LNCaP clone FGC (cell line): ENCODE measurements at regions not wholly inside any gene's neighbourhood (a gene's known extent, or its start where the extent isn't known, plus 50 kb on each side); places are given as distances from the start of the nearest gene placed in this dataset.

Source experiments
- DNase-seq: peaks from one replicate; pipeline ENCODE4 v3.0.0-alpha.2; 2011; ENCODE audit warnings: low read depth
- H3K4me3 ChIP-seq: 2 replicates; pipeline ENCODE4 v1.5.1; 2011; ENCODE audit warnings: mild to moderate bottlenecking, low read depth, low read length, control low read depth
- TF ChIP-seq, protein P1 (sequence below): IDR thresholded peaks from 2 replicates; pipeline ENCODE4 v1.5.1; 2012; ENCODE audit warnings: mild to moderate bottlenecking; ENCODE audit not compliant: control insufficient read depth, insufficient read depth; ENCODE audit errors: extremely low read depth

DNA sequence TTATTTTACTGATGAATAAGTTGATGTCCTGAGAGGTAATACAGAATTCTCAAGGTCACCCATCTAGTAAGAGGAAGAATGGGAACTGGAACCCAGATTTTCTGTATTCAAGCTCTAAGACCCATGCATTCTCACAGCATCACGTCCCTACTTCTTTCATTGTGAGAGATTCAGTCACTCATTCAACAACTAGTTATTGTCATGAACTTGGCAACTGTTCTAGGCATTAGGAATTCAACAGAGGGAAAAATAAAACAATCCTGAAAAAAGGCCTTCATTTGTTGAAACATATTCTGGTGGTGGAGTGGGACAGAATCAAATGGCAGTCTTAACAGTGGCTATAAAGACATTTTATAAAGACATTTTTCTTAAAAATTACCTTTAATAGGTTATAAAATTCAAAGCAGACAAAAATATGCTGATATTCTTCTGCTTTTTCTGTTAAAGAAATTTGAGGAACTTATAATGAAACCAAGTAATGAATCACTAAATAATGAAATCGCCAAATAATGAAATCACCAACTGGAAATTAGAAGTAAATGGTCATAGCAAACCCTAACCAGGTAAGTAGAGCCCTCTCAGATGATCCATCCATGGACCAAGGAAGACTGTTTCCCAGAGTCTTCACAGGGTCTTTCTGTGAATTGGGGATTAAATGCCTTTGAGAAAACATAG lies 136.5 kb upstream of the DPYD start:
- no peak overlapping the region for H3K4me3 ChIP-seq
- TF ChIP-seq, protein P1, sequence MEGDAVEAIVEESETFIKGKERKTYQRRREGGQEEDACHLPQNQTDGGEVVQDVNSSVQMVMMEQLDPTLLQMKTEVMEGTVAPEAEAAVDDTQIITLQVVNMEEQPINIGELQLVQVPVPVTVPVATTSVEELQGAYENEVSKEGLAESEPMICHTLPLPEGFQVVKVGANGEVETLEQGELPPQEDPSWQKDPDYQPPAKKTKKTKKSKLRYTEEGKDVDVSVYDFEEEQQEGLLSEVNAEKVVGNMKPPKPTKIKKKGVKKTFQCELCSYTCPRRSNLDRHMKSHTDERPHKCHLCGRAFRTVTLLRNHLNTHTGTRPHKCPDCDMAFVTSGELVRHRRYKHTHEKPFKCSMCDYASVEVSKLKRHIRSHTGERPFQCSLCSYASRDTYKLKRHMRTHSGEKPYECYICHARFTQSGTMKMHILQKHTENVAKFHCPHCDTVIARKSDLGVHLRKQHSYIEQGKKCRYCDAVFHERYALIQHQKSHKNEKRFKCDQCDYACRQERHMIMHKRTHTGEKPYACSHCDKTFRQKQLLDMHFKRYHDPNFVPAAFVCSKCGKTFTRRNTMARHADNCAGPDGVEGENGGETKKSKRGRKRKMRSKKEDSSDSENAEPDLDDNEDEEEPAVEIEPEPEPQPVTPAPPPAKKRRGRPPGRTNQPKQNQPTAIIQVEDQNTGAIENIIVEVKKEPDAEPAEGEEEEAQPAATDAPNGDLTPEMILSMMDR, result no peak
- no peak for DNase-seq

DNA sequence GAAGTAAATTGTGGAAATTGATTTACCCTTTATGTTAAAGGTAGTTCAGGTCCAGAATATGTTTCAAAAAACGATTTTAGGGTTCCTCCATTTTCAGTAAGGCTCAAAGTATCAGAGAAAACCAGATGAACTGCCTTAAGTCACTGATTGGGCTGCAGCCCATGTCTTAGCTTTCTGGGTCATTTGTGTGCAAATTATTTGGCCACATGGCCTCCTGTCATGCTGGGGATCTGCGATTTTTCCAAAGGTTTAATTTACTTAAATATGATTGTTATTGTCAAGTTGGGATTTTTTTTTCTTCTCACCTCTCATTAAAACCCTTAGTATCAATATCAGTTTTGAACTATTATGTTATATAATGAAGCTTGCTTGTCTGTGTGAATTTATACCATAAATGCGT lies 135.9 kb upstream of the DPYD start:
- no peak overlapping the region for H3K4me3 ChIP-seq
- DNase-seq, result no peak
- TF ChIP-seq, protein P1, result no peak

DNA sequence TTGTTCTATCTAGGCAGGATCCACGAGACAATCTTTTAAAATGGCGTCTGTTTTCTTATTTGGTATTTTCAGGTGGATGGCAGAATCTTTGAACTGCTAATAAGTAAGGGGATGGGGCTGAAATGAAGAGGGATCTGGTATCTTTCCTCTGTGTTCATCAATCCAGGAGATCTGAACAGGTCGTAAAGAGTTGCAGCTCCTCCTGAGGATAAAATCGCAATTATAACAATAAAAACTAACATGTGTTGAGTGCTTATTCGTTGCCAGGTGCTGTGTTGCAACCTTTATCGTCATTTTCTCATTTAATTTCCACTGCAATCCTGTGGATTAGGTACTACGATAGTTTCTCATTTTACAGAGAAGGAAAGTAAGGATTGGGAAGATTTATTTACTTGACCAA lies 134.6 kb upstream of the DPYD start:
- no peak for DNase-seq
- no peak overlapping the region for H3K4me3 ChIP-seq
- TF ChIP-seq, protein P1, result no peak

DNA sequence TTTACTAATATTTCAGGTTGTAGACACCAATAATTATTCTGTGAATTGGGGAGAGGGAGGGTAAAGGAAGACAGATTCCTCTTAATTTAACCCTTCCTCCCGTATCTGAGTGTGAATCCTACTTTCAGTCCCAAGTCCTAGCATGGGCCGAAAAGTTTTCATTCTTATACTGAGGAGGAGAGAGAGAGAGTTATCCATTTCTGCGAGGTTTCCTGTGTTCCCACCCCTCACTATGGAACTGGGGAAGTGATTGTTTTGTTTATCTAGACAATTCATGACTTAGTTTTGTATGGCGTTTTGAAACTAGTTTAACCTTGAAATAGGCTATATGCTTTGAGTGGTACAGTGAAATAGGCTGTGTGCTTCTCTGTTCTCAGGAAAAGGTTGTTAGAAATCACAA lies 134.0 kb upstream of the DPYD start:
- TF ChIP-seq, protein P1, result no peak
- DNase-seq, result no peak
- no peak overlapping the region for H3K4me3 ChIP-seq

DNA sequence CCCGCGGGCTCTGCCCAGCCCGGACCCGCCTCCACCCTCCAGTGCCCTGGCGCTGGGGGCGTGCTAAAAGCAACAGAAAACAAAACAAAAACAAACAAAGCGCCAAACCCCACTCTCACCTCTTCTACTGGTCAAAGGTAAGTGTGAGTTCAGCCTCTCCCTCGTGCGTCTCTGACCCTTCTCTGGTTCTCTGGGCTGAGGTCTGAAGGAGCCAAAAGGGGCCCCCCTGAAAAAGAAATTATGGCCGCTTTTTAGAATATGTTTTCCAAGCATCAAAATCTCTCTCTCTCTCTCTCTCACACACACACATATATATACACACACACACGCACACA lies 133.5 kb upstream of the DPYD start:
- H3K4me3 ChIP-seq, result no peak overlapping the region
- TF ChIP-seq, protein P1, result no peak
- no peak for DNase-seq

DNA sequence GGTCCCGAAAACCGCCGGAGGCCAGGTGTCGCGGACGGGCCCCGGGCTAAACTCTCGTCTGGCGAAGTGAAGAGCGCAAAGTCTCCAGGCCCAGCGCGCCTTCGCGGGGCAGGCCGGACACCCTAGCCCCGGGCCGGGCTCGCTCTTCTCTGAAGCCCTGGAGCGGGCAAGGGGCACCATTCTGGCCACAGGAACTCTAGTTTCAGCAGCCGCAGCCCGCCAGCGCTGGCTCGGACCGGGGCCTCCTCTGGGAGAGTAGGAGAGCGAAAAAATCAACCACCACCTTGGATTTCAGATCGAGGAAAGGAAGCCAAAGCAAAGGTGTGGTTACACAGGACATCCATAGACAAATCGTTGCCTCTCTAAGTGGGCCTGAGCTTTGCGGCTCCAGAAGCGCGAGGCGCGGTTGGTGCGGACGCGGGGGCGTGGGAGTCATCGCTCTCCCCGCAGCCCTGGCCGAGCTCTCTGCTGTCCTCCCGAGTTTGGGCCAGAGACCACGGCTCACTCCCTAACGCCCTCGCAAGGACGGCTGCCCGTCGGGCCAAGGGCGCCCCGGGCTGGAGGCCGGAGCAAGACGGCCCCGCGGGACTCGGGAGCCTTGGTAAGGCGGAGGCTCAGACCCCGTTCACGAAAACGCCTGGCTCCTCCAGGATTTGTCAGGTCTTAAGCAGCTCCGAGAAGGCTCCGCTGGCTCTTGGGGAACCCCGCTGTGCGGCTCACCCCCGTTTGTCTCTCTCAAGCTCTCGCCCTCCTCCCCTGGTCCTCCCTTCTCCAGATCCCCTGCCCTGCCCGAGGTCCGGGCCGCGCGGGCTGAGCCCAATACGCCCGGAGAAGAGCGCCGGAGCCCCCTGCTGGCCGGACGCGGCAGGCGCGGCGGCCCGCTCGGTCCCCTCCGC lies 132.9 kb upstream of the DPYD start:
- H3K4me3 ChIP-seq, result no peak overlapping the region
- no peak for DNase-seq
- TF ChIP-seq, protein P1, result peak; percentile 19; the same call in 1 of the 2 replicates
